Right lobe of liver (tissue), 6 donors: ENCODE measurements at regions not wholly inside any gene's neighbourhood (a gene's known extent, or its start where the extent isn't known, plus 50 kb on each side); places are given as distances from the start of the nearest gene placed in this dataset.

Experiments
- ATAC-seq, 4 donors: fragments of 200-7000 bp; cut with Tn5 transposase; one replicate each; pipeline ENCODE4 v1.9.1; 2020; ENCODE audit warnings: mild to moderate bottlenecking in 4 of 4, moderate library complexity in 4 of 4
- DNase-seq, 3 donors: peaks; one replicate each; pipeline ENCODE4 v3.0.0-alpha.2; 2020
- H3K27ac ChIP-seq, 3 donors: fragments of 200-600 bp; one replicate each; pipeline ENCODE4 v1.8.0; 2022
- H3K27me3 ChIP-seq, 2 donors: fragments of 200-600 bp; one replicate each; pipeline ENCODE4 v1.8.0; 2022
- H3K36me3 ChIP-seq, 4 donors: fragments of 200-600 bp; sonication (generic) in 1 of 4; one replicate each; pipeline versions ENCODE4 v1.5.1 to v1.8.0; 2017 to 2022; ENCODE audit warnings: control low read depth in 1 of 4
- H3K4me1 ChIP-seq, 4 donors: fragments of 200-600 bp; sonication (generic) in 1 of 4; one replicate each; pipeline versions ENCODE4 v1.5.1 to v1.8.0; 2017 to 2022; ENCODE audit warnings: control low read depth in 1 of 4
- H3K4me3 ChIP-seq, 3 donors: fragments of 200-600 bp; one replicate each; pipeline ENCODE4 v1.8.0; 2022
- H3K9me3 ChIP-seq, 4 donors: fragments of 200-600 bp; sonication (generic) in 1 of 4; one replicate each; pipeline versions ENCODE4 v1.5.1 to v1.8.0; 2017 to 2022; ENCODE audit warnings: control low read depth in 1 of 4
- POLR2A ChIP-seq: fragments of 450-650 bp; IDR thresholded peaks from one replicate; pipeline ENCODE4 v1.6.1; 2017; ENCODE audit warnings: antibody characterized with exemption, mild to moderate bottlenecking
- WGBS: methylation state at CpG from one replicate; pipeline ENCODE4 v1.1.6; 2018; ENCODE audit warnings: low coverage, low lambda C conversion rate; ENCODE audit not compliant: insufficient coverage; ENCODE audit errors: missing lambda C conversion rate; 5-methylcytosine and 5-hydroxymethylcytosine counted together
- intact Hi-C, 2 donors: fragments of 100-400 bp; cut with DNase I; formaldehyde crosslinking; loops; one replicate each; pipeline versions ENCODE4 v1.11.2 to v1.14.1; 2022
- TF ChIP-seq, protein P1 (sequence below), 4 donors: fragments of 200-600 bp in 3 of 4; fragments of 450-650 bp in 1 of 4; IDR thresholded peaks; one replicate each; pipeline versions ENCODE4 v1.5.1 to v1.8.0; 2016 to 2022; ENCODE audit warnings: antibody characterized with exemption in 4 of 4, mild to moderate bottlenecking in 2 of 4
- donor health status: DM: no; HTN: yes; CAD: no.
- donor health status: DM: no; HTN: no; CAD: no.
- donor health status: DM: no; HTN: no; CAD: no.
- donor health status: DM: no; HTN: yes; CAD: no.
- donor health status: DM: no; HTN: yes; CAD: no.

- peak; percentile 71 to 80 (median 75) for ATAC-seq
- Histone ChIP-seq H3K27ac (no peak overlapping the region), H3K4me1 (no peaks in the 10 kb centered on the region), H3K27me3 (no peaks in the 10 kb centered on the region), H3K9me3 (no peaks in the 10 kb centered on the region), H3K4me3 (no peak overlapping the region), H3K36me3 (no peaks in the 10 kb centered on the region)
- intact Hi-C loops = no loop called here
- TF ChIP-seq, protein P1, sequence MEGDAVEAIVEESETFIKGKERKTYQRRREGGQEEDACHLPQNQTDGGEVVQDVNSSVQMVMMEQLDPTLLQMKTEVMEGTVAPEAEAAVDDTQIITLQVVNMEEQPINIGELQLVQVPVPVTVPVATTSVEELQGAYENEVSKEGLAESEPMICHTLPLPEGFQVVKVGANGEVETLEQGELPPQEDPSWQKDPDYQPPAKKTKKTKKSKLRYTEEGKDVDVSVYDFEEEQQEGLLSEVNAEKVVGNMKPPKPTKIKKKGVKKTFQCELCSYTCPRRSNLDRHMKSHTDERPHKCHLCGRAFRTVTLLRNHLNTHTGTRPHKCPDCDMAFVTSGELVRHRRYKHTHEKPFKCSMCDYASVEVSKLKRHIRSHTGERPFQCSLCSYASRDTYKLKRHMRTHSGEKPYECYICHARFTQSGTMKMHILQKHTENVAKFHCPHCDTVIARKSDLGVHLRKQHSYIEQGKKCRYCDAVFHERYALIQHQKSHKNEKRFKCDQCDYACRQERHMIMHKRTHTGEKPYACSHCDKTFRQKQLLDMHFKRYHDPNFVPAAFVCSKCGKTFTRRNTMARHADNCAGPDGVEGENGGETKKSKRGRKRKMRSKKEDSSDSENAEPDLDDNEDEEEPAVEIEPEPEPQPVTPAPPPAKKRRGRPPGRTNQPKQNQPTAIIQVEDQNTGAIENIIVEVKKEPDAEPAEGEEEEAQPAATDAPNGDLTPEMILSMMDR (IDR thresholded peaks at IDR 0.05) = peak; percentile 50 to 58 (median 54)
- no peak for TF ChIP-seq POLR2A
- DNase-seq = peak in 2 of 3 donors; percentile 37 to 58
Measured at GRCh38 chr2:195498176-195498575, 158.8 kb upstream of the SLC39A10 start.

GRCh38 chr2:195496991-195497390, 160.0 kb upstream of the SLC39A10 start:
- H3K4me3 ChIP-seq = no peak overlapping the region

DNA sequence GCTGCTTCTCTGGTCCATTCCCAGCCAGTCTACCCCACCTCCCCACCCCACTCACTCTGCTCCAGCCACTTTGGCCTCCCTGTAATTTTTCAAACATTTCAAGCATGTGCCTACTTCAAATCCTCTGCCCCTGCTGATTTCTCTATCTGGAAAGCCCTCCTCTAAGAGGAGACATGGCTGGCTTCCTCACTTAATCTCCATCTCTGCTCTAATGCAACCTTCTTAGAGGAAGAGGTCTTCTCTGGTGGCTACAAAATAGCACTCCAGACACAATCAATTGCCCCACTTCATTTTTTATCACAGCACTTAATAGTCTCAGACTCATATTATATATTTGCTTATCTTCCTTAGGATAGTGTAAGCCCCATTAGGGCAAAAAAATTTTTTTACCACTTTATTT, 161.1 kb upstream of the SLC39A10 start:
- Histone ChIP-seq H3K4me3 (no peak overlapping the region), H3K27me3 (no peaks in the 10 kb centered on the region), H3K36me3 (no peaks in the 10 kb centered on the region), H3K4me1 (no peaks in the 10 kb centered on the region), H3K9me3 (no peaks in the 10 kb centered on the region), H3K27ac (no peak overlapping the region)
- intact Hi-C loops = no loop called here
- DNase-seq (no peak), ATAC-seq (no peak)
- TF ChIP-seq POLR2A = no peak
- TF ChIP-seq, protein P1 (IDR thresholded peaks at IDR 0.05) = no peak

More at GRCh38 chr2:195496991-195497390, 160.0 kb upstream of the SLC39A10 start:
- Histone ChIP-seq H3K27ac (no peak overlapping the region), H3K27me3 (no peaks in the 10 kb centered on the region), H3K9me3 (no peaks in the 10 kb centered on the region), H3K36me3 (no peaks in the 10 kb centered on the region), H3K4me1 (no peaks in the 10 kb centered on the region)
- WGBS = 27% methylated on average over 1 of the region's 2 CpGs
- intact Hi-C loops = no loop called here
- no peak for TF ChIP-seq POLR2A
- TF ChIP-seq, protein P1 (IDR thresholded peaks at IDR 0.05) = no peak
- no peak for ATAC-seq
- no peak for DNase-seq

DNA sequence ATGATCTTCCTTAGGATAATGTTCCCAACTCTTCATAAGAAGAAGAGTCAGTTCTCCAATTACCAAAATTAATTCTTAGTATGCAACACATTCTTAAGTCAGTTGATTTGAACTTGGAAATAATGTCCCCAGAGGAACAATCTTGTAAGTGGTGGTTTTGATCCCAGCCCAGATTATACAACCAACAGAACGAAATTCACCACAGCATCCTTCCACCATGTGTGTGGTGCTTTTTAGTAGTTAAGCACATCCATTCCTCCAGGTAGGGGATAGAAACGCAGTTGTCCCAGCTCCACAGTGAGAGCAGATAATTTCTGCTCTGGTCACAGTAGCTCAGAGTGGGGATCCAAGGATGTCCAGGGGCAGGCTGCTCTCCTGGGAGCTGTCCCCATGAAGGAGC, 161.7 kb upstream of the SLC39A10 start:
- H3K36me3 ChIP-seq = no peaks in the 10 kb centered on the region
- 47% methylated on average over 2 of the region's 2 CpGs for WGBS
- H3K27ac ChIP-seq = no peak overlapping the region
- ATAC-seq (no peak), DNase-seq (no peak)
- no peaks in the 10 kb centered on the region for H3K9me3 ChIP-seq
- intact Hi-C loops = no loop called here
- TF ChIP-seq, protein P1 (IDR thresholded peaks at IDR 0.05) = no peak
- no peak for TF ChIP-seq POLR2A
- no peaks in the 10 kb centered on the region for H3K27me3 ChIP-seq
- no peak overlapping the region for H3K4me3 ChIP-seq
- H3K4me1 ChIP-seq = no peaks in the 10 kb centered on the region

GRCh38 chr2:195494451-195494850, 162.6 kb upstream of the SLC39A10 start:
- H3K36me3 ChIP-seq = no peaks in the 10 kb centered on the region
- no peaks in the 10 kb centered on the region for H3K9me3 ChIP-seq
- DNase-seq (no peak), ATAC-seq (no peak)
- no peak overlapping the region for H3K27ac ChIP-seq
- no peaks in the 10 kb centered on the region for H3K27me3 ChIP-seq
- no peaks in the 10 kb centered on the region for H3K4me1 ChIP-seq
- 41% methylated on average over 2 of the region's 2 CpGs for WGBS
- no peak overlapping the region for H3K4me3 ChIP-seq
- TF ChIP-seq, protein P1 (IDR thresholded peaks at IDR 0.05) = no peak
- no peak for TF ChIP-seq POLR2A
- intact Hi-C loops = no loop called here
